OCI-LY7 (cell line): ENCODE measurements at regions not wholly inside any gene's neighbourhood (a gene's known extent, or its start where the extent isn't known, plus 50 kb on each side); places are given as distances from the start of the nearest gene placed in this dataset.

Experiments
- BruUV-seq: library from RNA; stranded (reverse); fragments of 400-500 nt; replicated peaks from 2 replicates; lab custom pipeline; 2021; lab: Mats Ljungman, UMichigan
- CTCF ChIA-PET: fragments of 300-600 bp; sonication (Branson Sonifier 250); formaldehyde crosslinking; loops from one replicate; lab custom pipeline; 2022; ENCODE audit warnings: antibody characterized with exemption; ENCODE audit not compliant: unreplicated experiment; lab: Charles Lee
- POLR2A ChIA-PET: fragments of 300-600 bp; sonication (Branson Sonifier 250); formaldehyde crosslinking; loops from one replicate; lab custom pipeline; 2022; ENCODE audit warnings: antibody characterized with exemption; lab: Charles Lee
- DNase-seq: peaks from one replicate; pipeline ENCODE4 v3.0.0-alpha.2; 2015; ENCODE audit warnings: low spot score
- H2AFZ ChIP-seq: fragments of 200-600 bp; sonication (generic), shearing (Covaris generic); 2 replicates; pipeline ENCODE4 v1.6.1; 2014; ENCODE audit warnings: mild to moderate bottlenecking, antibody characterized with exemption, low read length, moderate library complexity
- H3K27ac ChIP-seq: fragments of 200-600 bp; sonication (generic); 2 replicates; pipeline ENCODE4 v1.5.1; 2014; ENCODE audit warnings: mixed run types, low read depth, mild to moderate bottlenecking, moderate library complexity, low read length, inconsistent platforms; ENCODE audit not compliant: poor library complexity, severe bottlenecking
- H3K36me3 ChIP-seq: fragments of 200-600 bp; sonication (generic); 2 replicates; pipeline ENCODE4 v1.6.1; 2014; ENCODE audit warnings: mild to moderate bottlenecking, antibody characterized with exemption, low read length, moderate library complexity, mixed read lengths; ENCODE audit not compliant: insufficient read depth
- H3K4me1 ChIP-seq: fragments of 200-600 bp; sonication (generic); 2 replicates; pipeline ENCODE4 v1.5.1; 2014; ENCODE audit warnings: mild to moderate bottlenecking, low read length; ENCODE audit not compliant: insufficient read depth, poor library complexity, severe bottlenecking
- H3K4me2 ChIP-seq: fragments of 200-600 bp; sonication (generic); 2 replicates; pipeline ENCODE4 v1.6.1; 2014; ENCODE audit warnings: mild to moderate bottlenecking, low read length
- H3K4me3 ChIP-seq: fragments of 200-600 bp; sonication (generic); 2 replicates; pipeline ENCODE4 v1.5.1; 2014; ENCODE audit warnings: mild to moderate bottlenecking, low read depth, low read length; ENCODE audit not compliant: poor library complexity, severe bottlenecking
- H3K79me2 ChIP-seq: fragments of 200-600 bp; sonication (generic); 2 replicates; pipeline ENCODE4 v1.6.1; 2016; ENCODE audit warnings: low read depth, mild to moderate bottlenecking, low read length, moderate library complexity, mixed read lengths; ENCODE audit not compliant: insufficient read depth
- H3K9me2 ChIP-seq: fragments of 200-600 bp; sonication (generic); 2 replicates; pipeline ENCODE4 v1.6.1; 2016; ENCODE audit warnings: mild to moderate bottlenecking, low read length, mixed read lengths; ENCODE audit not compliant: insufficient read depth
- H3K9me3 ChIP-seq: fragments of 200-600 bp; sonication (generic); 2 replicates; pipeline ENCODE4 v1.6.1; 2014; ENCODE audit warnings: mild to moderate bottlenecking, mixed run types, low read length, mixed read lengths
- H4K20me1 ChIP-seq: fragments of 200-600 bp; sonication (generic); 2 replicates; pipeline ENCODE4 v1.6.1; 2014; ENCODE audit warnings: mild to moderate bottlenecking, antibody characterized with exemption, low read length, moderate library complexity, mixed read lengths; ENCODE audit not compliant: insufficient read depth
- EZH2phosphoT487 ChIP-seq: fragments of 200-600 bp; sonication (generic); IDR thresholded peaks from 2 replicates; pipeline ENCODE4 v1.6.1; 2018; ENCODE audit warnings: low read depth, borderline replicate concordance, mild to moderate bottlenecking, mixed run types, antibody characterized with exemption, low read length, moderate library complexity, mixed read lengths
- intact Hi-C: fragments of 100-400 bp; cut with micrococcal nuclease; formaldehyde crosslinking; loops from one replicate; pipeline ENCODE4 v1.10.0; 2022; ENCODE audit not compliant: unreplicated experiment
- TF ChIP-seq, protein P1 (sequence below): fragments of 200-600 bp; sonication (generic); conservative IDR thresholded peaks from 2 replicates; pipeline ENCODE4 v1.5.1; 2014; ENCODE audit warnings: mild to moderate bottlenecking, antibody characterized with exemption, low read length, moderate library complexity, mixed read lengths

DNA sequence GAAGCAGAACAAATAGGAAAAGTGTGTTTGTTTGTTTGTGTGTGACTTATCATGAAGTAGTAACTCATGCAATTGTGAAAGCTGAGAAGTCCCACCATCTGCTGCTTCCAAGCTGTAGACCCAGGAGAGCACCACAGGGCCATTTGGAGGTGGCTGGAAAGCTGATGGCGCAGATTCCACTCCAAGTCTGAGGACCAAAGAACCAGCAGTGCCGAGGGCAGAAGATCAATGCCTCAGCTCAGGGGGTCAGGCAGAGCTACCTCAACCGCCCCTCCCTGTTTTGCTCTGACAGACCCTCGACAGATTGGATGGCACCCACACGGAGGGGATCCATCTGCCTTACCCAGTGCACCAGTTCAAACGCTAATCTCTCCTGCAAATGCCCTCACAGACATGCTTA, 896.2 kb downstream of the BRD1 start:
- Histone ChIP-seq H3K4me2 (no peak overlapping the region), H3K79me2 (no peaks in the 10 kb centered on the region), H3K4me1 (no peaks in the 10 kb centered on the region), H3K27ac (no peak overlapping the region), H3K4me3 (no peak overlapping the region), H4K20me1 (no peaks in the 10 kb centered on the region), H2AFZ (no peak overlapping the region), H3K9me3 (no peaks in the 10 kb centered on the region), H3K9me2 (no peaks in the 10 kb centered on the region), H3K36me3 (no peaks in the 10 kb centered on the region)
- DNase-seq: no peak
- no TSS peak for BruUV-seq
- ChIA-PET POLR2A (no interaction called here), CTCF (no interaction called here)
- TF ChIP-seq EZH2phosphoT487: no peak
- TF ChIP-seq, protein P1, sequence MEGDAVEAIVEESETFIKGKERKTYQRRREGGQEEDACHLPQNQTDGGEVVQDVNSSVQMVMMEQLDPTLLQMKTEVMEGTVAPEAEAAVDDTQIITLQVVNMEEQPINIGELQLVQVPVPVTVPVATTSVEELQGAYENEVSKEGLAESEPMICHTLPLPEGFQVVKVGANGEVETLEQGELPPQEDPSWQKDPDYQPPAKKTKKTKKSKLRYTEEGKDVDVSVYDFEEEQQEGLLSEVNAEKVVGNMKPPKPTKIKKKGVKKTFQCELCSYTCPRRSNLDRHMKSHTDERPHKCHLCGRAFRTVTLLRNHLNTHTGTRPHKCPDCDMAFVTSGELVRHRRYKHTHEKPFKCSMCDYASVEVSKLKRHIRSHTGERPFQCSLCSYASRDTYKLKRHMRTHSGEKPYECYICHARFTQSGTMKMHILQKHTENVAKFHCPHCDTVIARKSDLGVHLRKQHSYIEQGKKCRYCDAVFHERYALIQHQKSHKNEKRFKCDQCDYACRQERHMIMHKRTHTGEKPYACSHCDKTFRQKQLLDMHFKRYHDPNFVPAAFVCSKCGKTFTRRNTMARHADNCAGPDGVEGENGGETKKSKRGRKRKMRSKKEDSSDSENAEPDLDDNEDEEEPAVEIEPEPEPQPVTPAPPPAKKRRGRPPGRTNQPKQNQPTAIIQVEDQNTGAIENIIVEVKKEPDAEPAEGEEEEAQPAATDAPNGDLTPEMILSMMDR: no peak
- intact Hi-C loops: no loop called here

DNA sequence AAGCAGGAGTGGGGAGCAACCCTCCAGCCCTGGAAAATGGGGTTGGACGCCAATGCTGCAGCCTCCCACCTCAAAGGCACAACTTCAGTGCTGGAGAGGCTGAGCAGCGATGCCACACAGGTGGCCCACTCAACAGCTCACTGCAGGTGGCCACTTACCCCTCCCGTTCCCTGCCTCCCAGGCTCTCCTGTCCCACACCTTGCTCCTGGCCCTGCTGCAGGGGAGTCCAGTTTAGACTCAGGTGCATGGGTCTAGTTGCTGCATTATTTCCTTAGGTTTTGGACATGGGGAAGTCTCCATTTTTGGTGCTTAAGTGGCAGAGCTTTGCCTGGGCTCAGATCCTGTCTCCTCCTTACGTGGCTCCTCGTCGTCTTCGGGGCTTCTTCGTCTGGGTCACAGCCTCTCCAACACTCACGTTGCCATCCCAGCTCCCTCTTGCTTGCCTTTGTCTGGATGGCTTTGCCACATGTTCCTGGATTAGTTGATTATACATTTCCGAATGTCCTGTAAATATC, 898.3 kb downstream of the BRD1 start:
- no peaks in the 10 kb centered on the region for H3K9me2 ChIP-seq
- H3K9me3 ChIP-seq: no peaks in the 10 kb centered on the region
- H2AFZ ChIP-seq: no peak overlapping the region
- no peak overlapping the region for H3K4me3 ChIP-seq
- no peaks in the 10 kb centered on the region for H3K79me2 ChIP-seq
- no peaks in the 10 kb centered on the region for H3K4me1 ChIP-seq
- no peaks in the 10 kb centered on the region for H3K36me3 ChIP-seq
- H3K27ac ChIP-seq: no peak overlapping the region
- no peak overlapping the region for H3K4me2 ChIP-seq
- H4K20me1 ChIP-seq: no peaks in the 10 kb centered on the region
- no peak for TF ChIP-seq EZH2phosphoT487
- TF ChIP-seq, protein P1: no peak
- intact Hi-C loops: no loop called here
- no TSS peak for BruUV-seq
- no peak for DNase-seq
- ChIA-PET POLR2A (interaction anchor here (0.5 kb wide), 1 partner anchor 350 kb away, joined by 3 read pairs; no protein-coding TSS in a partner anchor), CTCF (no interaction called here)

DNA sequence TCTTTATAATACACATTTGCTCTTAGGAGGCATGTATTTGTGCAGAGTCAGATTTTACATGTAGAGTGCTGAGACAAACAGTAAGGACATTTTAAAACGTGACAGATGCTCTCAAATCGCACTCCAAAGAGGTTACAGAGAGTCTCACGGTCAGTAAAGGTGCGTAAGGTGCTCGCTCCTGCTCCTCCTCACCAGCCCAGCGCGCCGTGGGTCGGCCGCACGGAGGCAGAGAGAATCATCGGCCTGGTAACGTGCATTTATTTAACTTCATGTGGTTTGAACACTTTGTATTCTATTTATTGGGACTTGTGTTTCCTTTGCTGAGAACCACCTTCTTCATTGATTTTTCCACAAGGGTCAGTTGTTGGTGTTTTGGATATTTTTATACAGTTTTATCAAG, 900.1 kb downstream of the BRD1 start:
- BruUV-seq: no TSS peak
- Histone ChIP-seq H3K4me1 (no peaks in the 10 kb centered on the region), H3K4me3 (no peak overlapping the region), H3K79me2 (no peaks in the 10 kb centered on the region), H3K27ac (no peak overlapping the region), H3K9me2 (no peaks in the 10 kb centered on the region), H4K20me1 (no peaks in the 10 kb centered on the region), H3K4me2 (no peak overlapping the region), H2AFZ (no peak overlapping the region), H3K9me3 (no peaks in the 10 kb centered on the region), H3K36me3 (no peaks in the 10 kb centered on the region)
- ChIA-PET POLR2A (no interaction called here), CTCF (no interaction called here)
- intact Hi-C loops: no loop called here
- TF ChIP-seq EZH2phosphoT487: no peak
- TF ChIP-seq, protein P1: no peak
- no peak for DNase-seq
